ENCODE measurements at regions not wholly inside any gene's neighbourhood (a gene's known extent, or its start where the extent isn't known, plus 50 kb on each side); places are given as distances from the start of the nearest gene placed in this dataset.

- no peak overlapping the region for H3K27ac ChIP-seq
- TF ChIP-seq CTCF (conservative IDR thresholded peaks at IDR 0.05) (no peak), ZFX (IDR thresholded peaks at IDR 0.05) (no peak)
These were observed 537.2 kb upstream of the TLE4 start for GRCh38 chr9:79034583-79034982.

- TF ChIP-seq ZFX (IDR thresholded peaks at IDR 0.05), result no peak
- no peak for TF ChIP-seq CTCF (conservative IDR thresholded peaks at IDR 0.05)
These were observed 534.4 kb upstream of the TLE4 start for GRCh38 chr9:79037338-79037737.

GRCh38 chr9:79040671-79041070, 531.1 kb upstream of the TLE4 start:
- H3K27ac ChIP-seq, result no peak overlapping the region
- TF ChIP-seq ZFX (IDR thresholded peaks at IDR 0.05) (no peak), CTCF (conservative IDR thresholded peaks at IDR 0.05) (no peak)

More at GRCh38 chr9:79037338-79037737, 534.4 kb upstream of the TLE4 start:
- H3K27ac ChIP-seq, result no peak overlapping the region

DNA sequence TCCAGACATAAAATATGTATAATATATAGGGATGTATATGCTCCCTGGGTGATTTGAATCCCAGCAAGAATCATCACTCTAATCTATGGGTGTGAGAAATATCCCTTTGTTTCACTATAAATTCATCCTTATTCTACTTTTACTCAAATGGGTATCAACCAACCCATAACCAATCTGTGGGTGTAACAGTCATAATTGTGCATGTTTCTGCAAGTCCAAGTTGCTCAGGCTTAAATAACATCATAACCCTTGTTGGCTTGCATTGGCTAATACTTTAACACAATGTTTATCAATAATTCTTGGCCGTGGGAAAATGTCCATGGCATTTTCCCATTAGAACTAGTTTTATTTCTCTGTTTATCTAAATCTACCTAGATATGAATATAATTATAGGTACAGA, 530.5 kb upstream of the TLE4 start:
- no peak for TF ChIP-seq ZFX (IDR thresholded peaks at IDR 0.05)
- TF ChIP-seq CTCF (conservative IDR thresholded peaks at IDR 0.05), result no peak
- no peak overlapping the region for H3K27ac ChIP-seq

DNA sequence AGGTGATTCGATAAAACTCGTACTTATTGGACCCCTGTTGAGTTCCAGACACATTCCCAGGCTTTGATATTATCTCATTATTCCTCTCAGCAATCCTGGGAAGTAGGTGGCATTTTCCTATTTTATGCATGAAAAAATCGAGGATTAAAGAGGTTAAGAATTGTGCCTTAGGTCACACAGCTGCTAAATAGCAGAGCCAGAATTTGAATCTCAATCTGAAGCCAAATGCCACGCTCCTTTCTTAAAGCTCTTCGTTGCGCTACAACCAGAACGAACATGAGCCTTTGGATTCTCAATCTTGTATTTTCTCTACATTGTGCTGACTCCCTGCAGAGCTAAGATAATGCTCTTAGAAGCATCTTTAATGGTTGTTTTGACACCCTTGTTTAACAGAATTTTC, 527.8 kb upstream of the TLE4 start:
- no peak for TF ChIP-seq CTCF (conservative IDR thresholded peaks at IDR 0.05)
- no peak for TF ChIP-seq ZFX (IDR thresholded peaks at IDR 0.05)
- H3K27ac ChIP-seq, result no peak overlapping the region

DNA sequence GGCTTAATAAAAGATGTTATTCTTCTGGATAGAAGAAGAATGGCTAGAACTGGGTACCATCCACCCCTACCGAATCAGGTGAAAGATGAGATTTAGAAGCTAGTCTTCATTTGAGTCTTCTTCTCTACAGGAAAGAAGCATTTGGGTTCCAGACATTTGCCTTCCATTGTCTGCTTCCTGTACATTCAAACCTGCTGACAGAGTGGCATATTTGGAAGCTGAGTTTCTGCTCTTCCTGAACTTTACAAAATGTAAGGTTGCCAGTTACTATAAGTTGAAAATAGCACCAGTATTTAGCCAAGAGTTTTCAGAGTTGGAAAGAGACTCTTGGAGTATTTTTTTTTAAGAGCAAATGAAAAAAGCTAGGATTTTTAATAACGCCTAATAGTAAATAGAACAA, 525.4 kb upstream of the TLE4 start:
- no peak overlapping the region for H3K27ac ChIP-seq
- TF ChIP-seq ZFX (IDR thresholded peaks at IDR 0.05) (no peak), CTCF (conservative IDR thresholded peaks at IDR 0.05) (no peak)

- H3K27ac ChIP-seq, result no peak overlapping the region
- TF ChIP-seq CTCF (conservative IDR thresholded peaks at IDR 0.05), result no peak
- TF ChIP-seq ZFX (IDR thresholded peaks at IDR 0.05), result no peak
These were observed 522.4 kb upstream of the TLE4 start for GRCh38 chr9:79049371-79049770.
